GM12878 (cell line): ENCODE measurements at regions not wholly inside any gene's neighbourhood (a gene's known extent, or its start where the extent isn't known, plus 50 kb on each side); places are given as distances from the start of the nearest gene placed in this dataset.

ENCODE experiments used
- CTCF ChIP-seq, 3 experiments: IDR thresholded peaks in 2 of 3; conservative IDR thresholded peaks in 1 of 3; 2 replicates each; pipeline ENCODE4 v1.5.1; 2011; ENCODE audit warnings: low read depth in 3 of 3, low read length in 3 of 3, mild to moderate bottlenecking in 3 of 3, control low read depth in 2 of 3, moderate library complexity in 2 of 3, inconsistent platforms in 1 of 3, mixed read lengths in 1 of 3; ENCODE audit not compliant: control insufficient read depth in 2 of 3, insufficient read depth in 1 of 3; ENCODE audit errors: extremely low read depth in 1 of 3
- MAX ChIP-seq: IDR thresholded peaks from 2 replicates; pipeline ENCODE4 v1.6.1; 2012; ENCODE audit warnings: low read depth, low read length, improper control_type of control experiment
- POLR2AphosphoS5 ChIP-seq: IDR thresholded peaks from 2 replicates; pipeline ENCODE4 v1.6.1; 2011; ENCODE audit warnings: mild to moderate bottlenecking, low read length, inconsistent platforms

GRCh38 chr3:194058753-194059152 is 77.2 kb upstream of the HES1 start:
- TF ChIP-seq CTCF (IDR thresholded peaks at IDR 0.05 in 2 of 3, conservative IDR thresholded peaks at IDR 0.05 in 1 of 3; ENCODE audit: control insufficient read depth in 2 of 3, extremely low read depth in 1 of 3, insufficient read depth in 1 of 3, low read depth in 3 of 3, low read length in 3 of 3) (no peak), POLR2AphosphoS5 (no peak), MAX (no peak)
